Heart left ventricle (tissue), 16 donors: ENCODE measurements at regions not wholly inside any gene's neighbourhood (a gene's known extent, or its start where the extent isn't known, plus 50 kb on each side); places are given as distances from the start of the nearest gene placed in this dataset.

Experiments
- ATAC-seq, 4 donors: fragments of 200-7000 bp; cut with Tn5 transposase; one replicate each; pipeline ENCODE4 v1.9.1; 2020 to 2022; ENCODE audit warnings: moderate library complexity in 4 of 4, mild to moderate bottlenecking in 3 of 4, moderate number of reproducible peaks in 1 of 4
- DNase-seq, 5 donors: peaks; one replicate each; pipeline ENCODE4 v3.0.0-alpha.2; 2020
- H3K27ac ChIP-seq, 12 donors: fragments of 200-600 bp; sonication (generic) in 4 of 12; one replicate each; pipeline versions ENCODE4 v1.5.0 to v1.8.0; 2016 to 2022; ENCODE audit warnings: mild to moderate bottlenecking in 2 of 12
- H3K27me3 ChIP-seq, 9 donors: fragments of 200-600 bp; sonication (generic) in 2 of 9; one replicate each; pipeline versions ENCODE4 v1.5.1 to v1.8.0; 2016 to 2022; ENCODE audit warnings: mild to moderate bottlenecking in 3 of 9
- H3K36me3 ChIP-seq, 9 donors: fragments of 200-600 bp; sonication (generic) in 2 of 9; one replicate each; pipeline versions ENCODE4 v1.5.0 to v1.8.0; 2018 to 2022; ENCODE audit warnings: mild to moderate bottlenecking in 2 of 9
- H3K4me1 ChIP-seq, 12 donors: fragments of 200-600 bp; sonication (generic) in 4 of 12; one replicate each; pipeline versions ENCODE4 v1.5.0 to v1.8.0; 2016 to 2022; ENCODE audit warnings: mild to moderate bottlenecking in 3 of 12
- H3K4me3 ChIP-seq, 12 donors: fragments of 200-600 bp; sonication (generic) in 4 of 12; one replicate each; pipeline versions ENCODE4 v1.5.0 to v1.8.0; 2017 to 2022; ENCODE audit warnings: mild to moderate bottlenecking in 9 of 12, moderate library complexity in 4 of 12
- H3K9me3 ChIP-seq, 12 donors: fragments of 200-600 bp; sonication (generic) in 4 of 12; one replicate each; pipeline versions ENCODE4 v1.5.0 to v1.8.0; 2016 to 2022; ENCODE audit warnings: mild to moderate bottlenecking in 1 of 12
- CTCF ChIP-seq, 12 donors: fragments of 200-600 bp; sonication (generic) in 4 of 12; IDR thresholded peaks; one replicate each; pipeline versions ENCODE4 v1.5.0 to v1.8.0; 2018 to 2022; ENCODE audit warnings: antibody characterized with exemption in 12 of 12, mild to moderate bottlenecking in 5 of 12
- POLR2A ChIP-seq, 2 donors: fragments of 450-650 bp; IDR thresholded peaks; one replicate each; pipeline ENCODE4 v1.6.1; 2017; ENCODE audit warnings: antibody characterized with exemption in 2 of 2, mild to moderate bottlenecking in 2 of 2, moderate library complexity in 2 of 2
- whole genome bisulfite sequencing, 4 donors: extraction: QIAGEN DNeasy Blood & Tissue Kit in 2 of 4; methylation state at CpG; one replicate each; pipeline versions ENCODE4 v1.1.5 to v1.1.7; 2013 to 2018; 5-methylcytosine and 5-hydroxymethylcytosine counted together
- intact Hi-C, 10 donors: fragments of 100-400 bp; cut with DNase I; formaldehyde crosslinking; loops; one replicate each; pipeline versions ENCODE4 v1.11.1 to v1.14.2; 2022
- donor health status: ischemic (EF 13 %, LVEDD 7.1; RV severe dilation, severe dysfunction).
- donor health status: healthy with polysubstance abuse.
- donor health status: DM: no; HTN: yes; CAD: no.
- donor health status: DM: no; HTN: no; CAD: no.
- donor health status: ischemic (EF 25% LVEDD 6.9; RV normal size, moderate dysfunction).
- donor health status: ischemic (EF 25% LVEDD 5.7; RV mildly dilated, moderate dysfunction).
- donor health status: healthy.
- donor health status: DM: yes; HTN: yes; CAD: no.
- donor health status: ischemic (EF 35%, LVEDD 5.7; RV mildly dilated, moderate dysfunction).
- donor health status: nonischemic (EF 11% LVEDD 7.7; RV severe dilation, severe dysfunction).
- donor health status: DM: yes; HTN: yes; CAD: no.
- donor health status: PGD.
- donor health status: ischemic (EF 29% LVEDD 5.4; RV normal size, mild dysfunction).
- donor health status: nonischemic (EF 23%, LVEDD 6.1; RV moderate dilation, normal function).

DNA sequence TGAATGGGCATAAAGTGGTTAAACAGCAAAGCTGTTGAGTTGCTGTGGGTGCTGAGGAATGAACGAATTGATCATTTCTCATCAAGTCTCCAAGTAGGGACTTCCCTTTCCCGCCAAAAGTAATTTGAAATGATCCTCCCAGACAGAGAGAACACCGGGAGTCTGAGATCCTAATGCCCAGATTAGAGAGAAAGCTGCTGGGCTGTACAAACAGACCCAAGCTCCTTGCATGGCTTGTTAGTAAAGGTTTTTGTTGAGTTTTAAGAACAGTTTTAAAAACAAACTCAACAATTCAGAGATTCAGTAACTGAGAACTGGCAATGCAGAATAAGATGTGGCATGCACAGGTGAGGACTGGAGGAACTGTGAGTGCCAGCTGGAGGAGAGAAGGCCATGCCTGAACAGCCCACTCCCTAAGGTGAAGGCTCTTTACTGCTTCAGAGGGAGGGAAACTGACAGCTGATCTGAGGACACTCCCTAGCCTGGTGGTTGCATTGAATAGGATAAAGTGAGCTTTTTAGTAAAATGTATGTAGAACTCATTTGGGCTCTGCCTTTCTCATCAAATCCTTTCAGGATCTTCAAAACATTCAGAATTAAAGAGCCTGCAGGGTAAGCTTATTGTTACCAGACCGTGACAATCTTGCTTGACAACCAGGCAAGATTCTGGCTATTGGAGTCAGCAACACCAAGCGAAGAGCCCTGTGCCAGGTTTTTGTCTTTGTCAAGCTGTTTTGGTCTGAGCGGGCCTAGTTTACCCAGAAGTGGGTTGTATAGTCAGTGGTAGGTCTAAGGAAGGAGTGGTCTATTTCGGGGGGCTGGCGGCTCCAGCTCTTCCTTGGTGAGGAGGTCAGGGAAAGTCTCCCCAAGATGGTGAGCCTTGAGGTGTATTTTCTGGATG lies 63.2 kb upstream of the IGFBP5 start:
- Histone ChIP-seq H3K27me3 (no peaks in the 10 kb centered on the region), H3K4me3 (no peak overlapping the region), H3K36me3 (no peaks in the 10 kb centered on the region), H3K9me3 (no peaks in the 10 kb centered on the region), H3K4me1 (peaks cover 0 to 21% (median 8%) of the 10 kb centered on the region in 12 donors), H3K27ac (peak overlapping the region in 1 of 12 donors; percentile 74)
- 75 to 84% (median 79%) methylated on average over 8 of the region's 8 CpGs for WGBS, 4 donors
- intact Hi-C loops = no loop called here
- TF ChIP-seq POLR2A (IDR thresholded peaks at IDR 0.05) (no peak), CTCF (IDR thresholded peaks at IDR 0.05) (no peak)
- ATAC-seq (no peak), DNase-seq (no peak)

DNA sequence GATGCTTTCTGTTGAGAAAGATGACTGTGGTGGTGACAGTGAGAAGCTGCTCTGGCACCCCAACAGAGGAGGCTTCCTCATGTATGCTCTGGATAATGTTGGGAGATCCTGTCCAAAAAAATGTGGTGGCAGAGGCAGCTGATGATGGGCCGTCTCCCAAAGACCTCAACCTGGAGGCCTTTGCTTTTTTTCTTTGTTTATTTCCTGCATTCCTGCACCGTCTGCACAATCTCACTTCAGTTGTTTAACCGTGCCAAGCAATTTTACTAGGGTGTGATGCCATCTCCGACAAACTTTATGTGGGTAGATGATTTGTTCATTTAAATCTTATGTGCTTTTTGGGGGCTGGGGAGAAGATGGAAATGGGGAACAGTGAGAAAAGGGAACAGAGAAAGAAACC lies 62.2 kb upstream of the IGFBP5 start:
- Histone ChIP-seq H3K36me3 (no peaks in the 10 kb centered on the region), H3K27me3 (no peaks in the 10 kb centered on the region), H3K27ac (peak overlapping the region in 1 of 12 donors; percentile 74), H3K9me3 (no peaks in the 10 kb centered on the region), H3K4me3 (no peak overlapping the region), H3K4me1 (peaks cover 0 to 29% (median 17%) of the 10 kb centered on the region in 12 donors)
- TF ChIP-seq POLR2A (IDR thresholded peaks at IDR 0.05) (no peak), CTCF (IDR thresholded peaks at IDR 0.05) (no peak)
- WGBS, 4 donors = 75 to 84% (median 77%) methylated on average over 4 of the region's 4 CpGs
- intact Hi-C loops = no loop called here
- ATAC-seq (no peak), DNase-seq (no peak)

GRCh38 chr2:216756435-216756834 lies 61.1 kb upstream of the IGFBP5 start:
- Histone ChIP-seq H3K4me1 (peaks cover 0 to 33% (median 18%) of the 10 kb centered on the region in 12 donors), H3K4me3 (no peak overlapping the region), H3K27me3 (no peaks in the 10 kb centered on the region), H3K27ac (peak overlapping the region in 1 of 12 donors; percentile 74), H3K9me3 (no peaks in the 10 kb centered on the region), H3K36me3 (no peaks in the 10 kb centered on the region)
- intact Hi-C loops = no loop called here
- WGBS, 4 donors = 96 to 100% (median 97%) methylated on average over 2 of the region's 2 CpGs
- TF ChIP-seq CTCF (IDR thresholded peaks at IDR 0.05) = no peak
- TF ChIP-seq POLR2A (IDR thresholded peaks at IDR 0.05) = no peak
- no peak for DNase-seq
- ATAC-seq = no peak

- Histone ChIP-seq H3K36me3 (no peaks in the 10 kb centered on the region), H3K4me1 (peaks cover 0 to 24% (median 16%) of the 10 kb centered on the region in 12 donors), H3K27ac (peak overlapping the region in 1 of 12 donors; percentile 74), H3K27me3 (no peaks in the 10 kb centered on the region), H3K9me3 (no peaks in the 10 kb centered on the region), H3K4me3 (no peak overlapping the region)
- ATAC-seq (no peak), DNase-seq (no peak)
- 92 to 98% (median 95%) methylated on average over 7 of the region's 7 CpGs for WGBS, 4 donors
- intact Hi-C loops = no loop called here
- TF ChIP-seq POLR2A (IDR thresholded peaks at IDR 0.05) (no peak), CTCF (IDR thresholded peaks at IDR 0.05) (no peak)
Observed at GRCh38 chr2:216754812-216755211, 59.5 kb upstream of the IGFBP5 start.
